Ishikawa (cell line): ENCODE measurements at regions not wholly inside any gene's neighbourhood (a gene's known extent, or its start where the extent isn't known, plus 50 kb on each side); places are given as distances from the start of the nearest gene placed in this dataset.

Source experiments
- CEBPB ChIP-seq: IDR thresholded peaks from 2 replicates; pipeline ENCODE4 v1.6.1; 2012
- CREB1 ChIP-seq: IDR thresholded peaks from 2 replicates; pipeline ENCODE4 v1.6.1; 2012; ENCODE audit warnings: low read depth
- EP300 ChIP-seq: IDR thresholded peaks from 2 replicates; pipeline ENCODE4 v1.6.1; 2012; ENCODE audit warnings: borderline replicate concordance
- TAF1 ChIP-seq: IDR thresholded peaks from 2 replicates; pipeline ENCODE4 v1.6.1; 2012; ENCODE audit warnings: low read depth, mild to moderate bottlenecking
- TEAD4 ChIP-seq: IDR thresholded peaks from 2 replicates; pipeline ENCODE4 v1.6.1; 2012

DNA sequence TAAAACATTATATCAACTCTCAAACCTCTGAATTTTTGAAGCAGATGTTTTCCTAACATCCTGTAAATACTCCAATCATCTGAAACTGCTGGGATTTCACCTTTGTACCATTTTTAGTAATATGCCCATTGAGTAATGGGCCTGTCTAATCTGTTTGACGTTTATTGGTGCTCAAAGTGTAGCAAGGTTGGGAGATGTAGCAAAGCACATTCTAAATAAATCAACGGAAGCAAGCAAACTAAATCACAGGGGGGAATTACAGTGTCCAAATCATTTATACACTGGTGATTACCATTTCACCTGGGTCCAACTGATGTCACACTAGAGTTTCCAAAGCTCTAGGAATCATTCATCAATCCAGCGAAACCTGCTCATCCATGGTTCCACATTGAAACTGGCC is 518.7 kb upstream of the TBL1XR1 start:
- TF ChIP-seq CREB1, result no peak
- no peak for TF ChIP-seq TEAD4
- no peak for TF ChIP-seq TAF1
- no peak for TF ChIP-seq EP300
- no peak for TF ChIP-seq CEBPB
